ENCODE measurements at regions not wholly inside any gene's neighbourhood (a gene's known extent, or its start where the extent isn't known, plus 50 kb on each side); places are given as distances from the start of the nearest gene placed in this dataset.

GRCh38 chr2:189951791-189952535, 110.6 kb downstream of the MSTN start:
- no peaks in the 10 kb centered on the region for H3K27me3 ChIP-seq (replicated peaks in 1 of 4; ENCODE audit: control insufficient read depth in 3 of 4, extremely low read depth in 1 of 4, insufficient read depth in 3 of 4, low read length in 3 of 4)
- no peaks in the 10 kb centered on the region for H3K9me3 ChIP-seq (ENCODE audit: insufficient read depth in 2 of 2, low read depth in 1 of 2, low read length in 1 of 2)
- no peak overlapping the region for H2BK120ac ChIP-seq (replicated peaks; ENCODE audit: low read depth, low read length)
- no peak overlapping the region for H3K4ac ChIP-seq (replicated peaks; ENCODE audit: insufficient read length, low read depth, low read length)
- H3K23ac ChIP-seq (ENCODE audit: insufficient read length), result no peak overlapping the region
- no peak overlapping the region for H3K14ac ChIP-seq (ENCODE audit: insufficient read length)
- no peak overlapping the region for H3K4me3 ChIP-seq (ENCODE audit: extremely low read depth in 1 of 4, insufficient read depth in 2 of 4, low read depth in 3 of 4, low read length in 4 of 4)
- H3K4me2 ChIP-seq (ENCODE audit: insufficient read depth in 1 of 2, low read depth in 2 of 2, low read length in 2 of 2), result no peak overlapping the region
- no peak overlapping the region for H4K91ac ChIP-seq (replicated peaks; ENCODE audit: insufficient read length, low read length)
- no peak overlapping the region for H2BK15ac ChIP-seq (ENCODE audit: low read length)
- no peak for FAIRE-seq
- DNase-seq (ENCODE audit: low read depth in 1 of 2, low spot score in 2 of 2), result no peak
- no peak overlapping the region for H2BK5ac ChIP-seq (ENCODE audit: low read depth, low read length)
- no peak overlapping the region for H2BK12ac ChIP-seq (ENCODE audit: low read depth, low read length)
- no peak overlapping the region for H3K56ac ChIP-seq (replicated peaks; ENCODE audit: insufficient read length, low read depth, low read length)
- H3K79me2 ChIP-seq (ENCODE audit: control insufficient read depth in 1 of 2, insufficient read depth in 2 of 2, low read length in 2 of 2), result no peaks in the 10 kb centered on the region
- H4K20me1 ChIP-seq (replicated peaks in 1 of 2; ENCODE audit: control insufficient read depth in 1 of 2, insufficient read depth in 2 of 2, low read length in 2 of 2), result no peaks in the 10 kb centered on the region
- no peak overlapping the region for H2BK20ac ChIP-seq (ENCODE audit: low read length)
- POLR2A ChIA-PET (ENCODE audit: partially characterized antibody), result no interaction called here
- no peak overlapping the region for H2AK5ac ChIP-seq (ENCODE audit: low read depth, low read length)
- no peak overlapping the region for H4K8ac ChIP-seq (ENCODE audit: extremely low read depth, insufficient read depth, low read length)
- no peaks in the 10 kb centered on the region for H3K79me1 ChIP-seq (ENCODE audit: low read depth, low read length)
- H2AFZ ChIP-seq (ENCODE audit: low read length), result no peak overlapping the region
- H3K9ac ChIP-seq (replicated peaks in 1 of 4; ENCODE audit: extremely low read depth in 1 of 4, low read depth in 3 of 4, low read length in 3 of 4), result no peak overlapping the region
- CTCF ChIA-PET (ENCODE audit: partially characterized antibody), result interaction anchor here (0.6 to 3.1 kb wide), 3 partner anchors 9 to 288 kb away, joined by 3 to 8 read pairs (median 3); no protein-coding TSS in a partner anchor
- H4K5ac ChIP-seq (ENCODE audit: insufficient read length, low read depth, low read length), result no peak overlapping the region
- no peaks in the 10 kb centered on the region for H3K36me3 ChIP-seq (ENCODE audit: control insufficient read depth in 2 of 4, insufficient read depth in 4 of 4, low read length in 3 of 4)
- H3K18ac ChIP-seq (ENCODE audit: extremely low read depth, low read length), result no peak overlapping the region
- 93% methylated on average over 2 of the region's 2 CpGs; no CpG with 5 or more reads in 1 of the 2 experiments for WGBS, 2 experiments (ENCODE audit: extremely low coverage in 1 of 2, insufficient coverage in 1 of 2, insufficient read length in 1 of 2, insufficient replicate concordance in 2 of 2, low coverage in 1 of 2, low lambda C conversion rate in 2 of 2, missing lambda C conversion rate in 1 of 2)
- no peak overlapping the region for H3K27ac ChIP-seq (ENCODE audit: low read depth, low read length)
- H3K23me2 ChIP-seq (ENCODE audit: low read depth, low read length), result no peaks in the 10 kb centered on the region
- no peaks in the 10 kb centered on the region for H3K4me1 ChIP-seq (replicated peaks in 1 of 4; ENCODE audit: control insufficient read depth in 3 of 4, insufficient read depth in 4 of 4, low read length in 3 of 4)
- TF ChIP-seq RFX5 (IDR thresholded peaks at IDR 0.05; ENCODE audit: borderline replicate concordance, low read depth, low read length) (no peak), GABPA (IDR thresholded peaks at IDR 0.05; ENCODE audit: borderline replicate concordance, insufficient read depth, low read length) (no peak), POU5F1 (IDR thresholded peaks at IDR 0.05; ENCODE audit: low read depth, low read length) (no peak), ATF2 (IDR thresholded peaks at IDR 0.05; ENCODE audit: low read length) (no peak), RXRA (IDR thresholded peaks at IDR 0.05; ENCODE audit: insufficient read depth, low read depth, low read length) (no peak), E2F6 (IDR thresholded peaks at IDR 0.05) (no peak), CTBP2 (IDR thresholded peaks at IDR 0.05; ENCODE audit: borderline replicate concordance, insufficient read depth, insufficient read length, low read length) (no peak), CHD1 (IDR thresholded peaks at IDR 0.05; ENCODE audit: low read depth, low read length) (no peak), ZNF274 (IDR thresholded peaks at IDR 0.05; ENCODE audit: borderline replicate concordance, extremely low read depth, low read length) (no peak), MAFK (IDR thresholded peaks at IDR 0.05; ENCODE audit: low read depth, low read length) (no peak), HDAC6 (IDR thresholded peaks at IDR 0.05; ENCODE audit: low read depth, low read length) (no peak)
